ENCODE measurements at regions not wholly inside any gene's neighbourhood (a gene's known extent, or its start where the extent isn't known, plus 50 kb on each side); places are given as distances from the start of the nearest gene placed in this dataset.

DNA sequence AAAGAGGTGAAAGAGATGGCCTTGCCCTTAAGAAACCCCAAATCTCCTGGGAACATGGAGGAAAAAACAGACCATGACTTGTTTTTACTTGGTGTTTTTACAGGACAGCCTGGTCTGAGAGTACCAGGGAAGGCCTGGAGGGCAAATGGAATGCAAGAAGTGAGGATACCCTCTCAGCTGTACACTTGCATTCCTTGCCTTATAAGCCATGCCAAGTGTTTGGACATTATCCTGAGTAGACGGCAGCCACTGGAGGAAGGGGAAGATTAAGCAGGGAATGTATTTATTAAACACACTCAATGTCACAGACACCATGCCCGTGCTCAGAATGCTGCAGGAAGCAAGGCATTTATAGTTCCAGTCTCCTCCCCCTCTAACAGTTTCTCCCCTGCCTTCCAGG is 581.4 kb downstream of the CDK5RAP2 start:
- TF ChIP-seq CTCF (IDR thresholded peaks at IDR 0.05; ENCODE audit: low read depth, low read length, missing input control) (no peak), NR2F2 (IDR thresholded peaks at IDR 0.05) (no peak), GABPA (IDR thresholded peaks at IDR 0.05 in 1 of 2, conservative IDR thresholded peaks at IDR 0.05 in 1 of 2) (no peak), RAD21 (IDR thresholded peaks at IDR 0.05) (no peak), HNF4G (IDR thresholded peaks at IDR 0.05) (no peak), RXRA (IDR thresholded peaks at IDR 0.05) (no peak), JUND (IDR thresholded peaks at IDR 0.05) (no peak), EGR1 (IDR thresholded peaks at IDR 0.05; ENCODE audit: low read depth in 2 of 2) (no peak), SP1 (IDR thresholded peaks at IDR 0.05) (no peak), TAF1 (conservative IDR thresholded peaks at IDR 0.05) (no peak), ATF3 (IDR thresholded peaks at IDR 0.05) (no peak)
- TF ChIP-seq, protein P1, sequence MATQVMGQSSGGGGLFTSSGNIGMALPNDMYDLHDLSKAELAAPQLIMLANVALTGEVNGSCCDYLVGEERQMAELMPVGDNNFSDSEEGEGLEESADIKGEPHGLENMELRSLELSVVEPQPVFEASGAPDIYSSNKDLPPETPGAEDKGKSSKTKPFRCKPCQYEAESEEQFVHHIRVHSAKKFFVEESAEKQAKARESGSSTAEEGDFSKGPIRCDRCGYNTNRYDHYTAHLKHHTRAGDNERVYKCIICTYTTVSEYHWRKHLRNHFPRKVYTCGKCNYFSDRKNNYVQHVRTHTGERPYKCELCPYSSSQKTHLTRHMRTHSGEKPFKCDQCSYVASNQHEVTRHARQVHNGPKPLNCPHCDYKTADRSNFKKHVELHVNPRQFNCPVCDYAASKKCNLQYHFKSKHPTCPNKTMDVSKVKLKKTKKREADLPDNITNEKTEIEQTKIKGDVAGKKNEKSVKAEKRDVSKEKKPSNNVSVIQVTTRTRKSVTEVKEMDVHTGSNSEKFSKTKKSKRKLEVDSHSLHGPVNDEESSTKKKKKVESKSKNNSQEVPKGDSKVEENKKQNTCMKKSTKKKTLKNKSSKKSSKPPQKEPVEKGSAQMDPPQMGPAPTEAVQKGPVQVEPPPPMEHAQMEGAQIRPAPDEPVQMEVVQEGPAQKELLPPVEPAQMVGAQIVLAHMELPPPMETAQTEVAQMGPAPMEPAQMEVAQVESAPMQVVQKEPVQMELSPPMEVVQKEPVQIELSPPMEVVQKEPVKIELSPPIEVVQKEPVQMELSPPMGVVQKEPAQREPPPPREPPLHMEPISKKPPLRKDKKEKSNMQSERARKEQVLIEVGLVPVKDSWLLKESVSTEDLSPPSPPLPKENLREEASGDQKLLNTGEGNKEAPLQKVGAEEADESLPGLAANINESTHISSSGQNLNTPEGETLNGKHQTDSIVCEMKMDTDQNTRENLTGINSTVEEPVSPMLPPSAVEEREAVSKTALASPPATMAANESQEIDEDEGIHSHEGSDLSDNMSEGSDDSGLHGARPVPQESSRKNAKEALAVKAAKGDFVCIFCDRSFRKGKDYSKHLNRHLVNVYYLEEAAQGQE (IDR thresholded peaks at IDR 0.05): no peak
- TF ChIP-seq, protein P2, sequence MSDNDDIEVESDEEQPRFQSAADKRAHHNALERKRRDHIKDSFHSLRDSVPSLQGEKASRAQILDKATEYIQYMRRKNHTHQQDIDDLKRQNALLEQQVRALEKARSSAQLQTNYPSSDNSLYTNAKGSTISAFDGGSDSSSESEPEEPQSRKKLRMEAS (IDR thresholded peaks at IDR 0.05): no peak
- TF ChIP-seq, protein P3, sequence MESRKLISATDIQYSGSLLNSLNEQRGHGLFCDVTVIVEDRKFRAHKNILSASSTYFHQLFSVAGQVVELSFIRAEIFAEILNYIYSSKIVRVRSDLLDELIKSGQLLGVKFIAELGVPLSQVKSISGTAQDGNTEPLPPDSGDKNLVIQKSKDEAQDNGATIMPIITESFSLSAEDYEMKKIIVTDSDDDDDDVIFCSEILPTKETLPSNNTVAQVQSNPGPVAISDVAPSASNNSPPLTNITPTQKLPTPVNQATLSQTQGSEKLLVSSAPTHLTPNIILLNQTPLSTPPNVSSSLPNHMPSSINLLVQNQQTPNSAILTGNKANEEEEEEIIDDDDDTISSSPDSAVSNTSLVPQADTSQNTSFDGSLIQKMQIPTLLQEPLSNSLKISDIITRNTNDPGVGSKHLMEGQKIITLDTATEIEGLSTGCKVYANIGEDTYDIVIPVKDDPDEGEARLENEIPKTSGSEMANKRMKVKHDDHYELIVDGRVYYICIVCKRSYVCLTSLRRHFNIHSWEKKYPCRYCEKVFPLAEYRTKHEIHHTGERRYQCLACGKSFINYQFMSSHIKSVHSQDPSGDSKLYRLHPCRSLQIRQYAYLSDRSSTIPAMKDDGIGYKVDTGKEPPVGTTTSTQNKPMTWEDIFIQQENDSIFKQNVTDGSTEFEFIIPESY (IDR thresholded peaks at IDR 0.05): no peak

Data from liver (tissue), 3 donors.